MM.1S (cell line): ENCODE measurements at regions not wholly inside any gene's neighbourhood (a gene's known extent, or its start where the extent isn't known, plus 50 kb on each side); places are given as distances from the start of the nearest gene placed in this dataset.

ENCODE experiments used
- DNase-seq: peaks from one replicate; pipeline ENCODE4 v3.0.0-alpha.2; 2015
- H2AFZ ChIP-seq: fragments of 300-600 bp; sonication (generic); 2 replicates; pipeline ENCODE4 v1.6.0; 2016; ENCODE audit warnings: antibody characterized with exemption, low read length
- H3F3A ChIP-seq: fragments of 300-600 bp; sonication (generic); 2 replicates; pipeline ENCODE4 v1.6.1; 2016; ENCODE audit warnings: mild to moderate bottlenecking, antibody characterized with exemption, low read length, moderate library complexity, mixed read lengths; ENCODE audit not compliant: insufficient read depth
- H3K27ac ChIP-seq: fragments of 300-600 bp; sonication (generic); 2 replicates; pipeline ENCODE4 v1.5.1; 2016; ENCODE audit warnings: mild to moderate bottlenecking, low read length
- H3K27me3 ChIP-seq: fragments of 300-600 bp; sonication (generic); replicated peaks from 2 replicates; pipeline ENCODE4 v1.6.0; 2016; ENCODE audit warnings: low read length; ENCODE audit not compliant: insufficient read depth
- H3K36me3 ChIP-seq: fragments of 300-600 bp; sonication (generic); replicated peaks from 2 replicates; pipeline ENCODE4 v1.6.1; 2016; ENCODE audit warnings: mild to moderate bottlenecking, low read length, mixed read lengths; ENCODE audit not compliant: insufficient read depth
- H3K4me1 ChIP-seq: fragments of 300-600 bp; sonication (generic); 2 replicates; pipeline ENCODE4 v1.6.1; 2016; ENCODE audit warnings: low read length, mixed read lengths
- H3K4me2 ChIP-seq: fragments of 300-600 bp; sonication (generic); 2 replicates; pipeline ENCODE4 v1.6.0; 2016; ENCODE audit warnings: low read depth, low read length
- H3K4me3 ChIP-seq: fragments of 300-600 bp; sonication (generic); 2 replicates; pipeline ENCODE4 v1.5.1; 2016; ENCODE audit warnings: low read length, mixed read lengths
- H3K79me2 ChIP-seq: fragments of 300-600 bp; sonication (generic); 2 replicates; pipeline ENCODE4 v1.6.1; 2016; ENCODE audit warnings: mixed run types, low read length, mixed read lengths
- H3K9ac ChIP-seq: fragments of 300-600 bp; sonication (generic); 2 replicates; pipeline ENCODE4 v1.6.1; 2016; ENCODE audit warnings: low read length, mixed read lengths
- H3K9me2 ChIP-seq: fragments of 300-600 bp; sonication (generic); replicated peaks from 2 replicates; pipeline ENCODE4 v1.6.1; 2016; ENCODE audit warnings: mild to moderate bottlenecking, low read length, mixed read lengths; ENCODE audit not compliant: insufficient read depth
- H3K9me3 ChIP-seq: fragments of 300-600 bp; sonication (generic); replicated peaks from 2 replicates; pipeline ENCODE4 v1.6.1; 2016; ENCODE audit warnings: mild to moderate bottlenecking, low read length, mixed read lengths; ENCODE audit not compliant: insufficient read depth
- H4K20me1 ChIP-seq: fragments of 300-600 bp; sonication (generic); 2 replicates; pipeline ENCODE4 v1.6.1; 2016; ENCODE audit warnings: mild to moderate bottlenecking, low read length, moderate library complexity, mixed read lengths; ENCODE audit not compliant: insufficient read depth
- CTCF ChIP-seq: fragments of 300-600 bp; sonication (generic); IDR thresholded peaks from 2 replicates; pipeline ENCODE4 v1.5.1; 2016; ENCODE audit warnings: antibody characterized with exemption, low read length, mixed read lengths
- EZH2 ChIP-seq: fragments of 300-600 bp; sonication (generic); optimal IDR thresholded peaks from 2 replicates; pipeline ENCODE3; 2017; ENCODE audit warnings: low read depth, mild to moderate bottlenecking, antibody characterized with exemption, low read length, mixed read lengths
- EZH2phosphoT487 ChIP-seq: fragments of 300-600 bp; sonication (generic); IDR thresholded peaks from 2 replicates; pipeline ENCODE4 v1.6.1; 2018; ENCODE audit warnings: antibody characterized with exemption, low read length

- no peaks in the 10 kb centered on the region for H3K27me3 ChIP-seq
- H3K27ac ChIP-seq = no peak overlapping the region
- DNase-seq = no peak
- TF ChIP-seq EZH2phosphoT487 (no peak), CTCF (no peak), EZH2 (no peak)
- H4K20me1 ChIP-seq = no peaks in the 10 kb centered on the region
- no peaks in the 10 kb centered on the region for H3K79me2 ChIP-seq
- no peak overlapping the region for H3K4me2 ChIP-seq
- H3F3A ChIP-seq = no peaks in the 10 kb centered on the region
- no peak overlapping the region for H3K4me3 ChIP-seq
- H2AFZ ChIP-seq = no peak overlapping the region
- H3K36me3 ChIP-seq = no peaks in the 10 kb centered on the region
- H3K4me1 ChIP-seq = no peaks in the 10 kb centered on the region
- H3K9ac ChIP-seq = no peak overlapping the region
- H3K9me2 ChIP-seq = no peaks in the 10 kb centered on the region
- no peaks in the 10 kb centered on the region for H3K9me3 ChIP-seq
These were observed 1101.5 kb upstream of the MIR17HG start for GRCh38 chr13:90246005-90246404.

- no peaks in the 10 kb centered on the region for H4K20me1 ChIP-seq
- no peak for DNase-seq
- H3K4me3 ChIP-seq = no peak overlapping the region
- no peak overlapping the region for H3K4me2 ChIP-seq
- no peak overlapping the region for H2AFZ ChIP-seq
- no peak overlapping the region for H3K9ac ChIP-seq
- H3K4me1 ChIP-seq = no peaks in the 10 kb centered on the region
- H3K36me3 ChIP-seq = no peaks in the 10 kb centered on the region
- H3K27ac ChIP-seq = no peak overlapping the region
- H3F3A ChIP-seq = no peaks in the 10 kb centered on the region
- H3K9me3 ChIP-seq = no peaks in the 10 kb centered on the region
- H3K27me3 ChIP-seq = no peaks in the 10 kb centered on the region
- no peaks in the 10 kb centered on the region for H3K79me2 ChIP-seq
- TF ChIP-seq EZH2 (no peak), CTCF (no peak), EZH2phosphoT487 (no peak)
- no peaks in the 10 kb centered on the region for H3K9me2 ChIP-seq
These were observed 1100.7 kb upstream of the MIR17HG start for GRCh38 chr13:90246687-90247345.

GRCh38 chr13:90253806-90254205 lies 1093.7 kb upstream of the MIR17HG start:
- Histone ChIP-seq H3K27me3 (no peaks in the 10 kb centered on the region), H3K27ac (no peak overlapping the region), H2AFZ (no peak overlapping the region), H4K20me1 (no peaks in the 10 kb centered on the region), H3K9me2 (no peaks in the 10 kb centered on the region), H3K36me3 (no peaks in the 10 kb centered on the region), H3K9me3 (no peaks in the 10 kb centered on the region), H3K9ac (no peak overlapping the region), H3K4me3 (no peak overlapping the region), H3K4me1 (no peaks in the 10 kb centered on the region), H3F3A (no peaks in the 10 kb centered on the region), H3K4me2 (no peak overlapping the region), H3K79me2 (no peaks in the 10 kb centered on the region)
- no peak for DNase-seq
- TF ChIP-seq EZH2 (no peak), EZH2phosphoT487 (no peak), CTCF (no peak)
